Stomach (tissue), 4 donors: ENCODE measurements at regions not wholly inside any gene's neighbourhood (a gene's known extent, or its start where the extent isn't known, plus 50 kb on each side); places are given as distances from the start of the nearest gene placed in this dataset.

Experiments
- CTCF ChIP-seq, 7 experiments: fragments of 450-650 bp in 4 of 7; fragments of 200-600 bp in 3 of 7; sonication (generic) in 3 of 7; IDR thresholded peaks; one replicate each; pipeline ENCODE4 v1.5.1; 2016 to 2019; ENCODE audit warnings: antibody characterized with exemption in 7 of 7, control low read depth in 2 of 7, mild to moderate bottlenecking in 1 of 7
- POLR2A ChIP-seq, 4 donors: fragments of 450-650 bp; IDR thresholded peaks; one replicate each; pipeline ENCODE4 v1.6.1; 2016; ENCODE audit warnings: antibody characterized with exemption in 4 of 4, control low read depth in 2 of 4, mild to moderate bottlenecking in 1 of 4, moderate library complexity in 1 of 4

GRCh38 chr3:106036696-106037095, 167.9 kb upstream of the CBLB start:
- TF ChIP-seq CTCF (IDR thresholded peaks at IDR 0.05) (no peak), POLR2A (IDR thresholded peaks at IDR 0.05) (no peak)
